ENCODE measurements at regions not wholly inside any gene's neighbourhood (a gene's known extent, or its start where the extent isn't known, plus 50 kb on each side); places are given as distances from the start of the nearest gene placed in this dataset.
A peak's percentile ranks its signal among the peaks of the same experiment; 100 is the strongest.
"Not testable (repeated sequence)": the region's sequence is repeated elsewhere in the genome, so short reads cannot be mapped to it uniquely, and the experiment has no call there.

DNA sequence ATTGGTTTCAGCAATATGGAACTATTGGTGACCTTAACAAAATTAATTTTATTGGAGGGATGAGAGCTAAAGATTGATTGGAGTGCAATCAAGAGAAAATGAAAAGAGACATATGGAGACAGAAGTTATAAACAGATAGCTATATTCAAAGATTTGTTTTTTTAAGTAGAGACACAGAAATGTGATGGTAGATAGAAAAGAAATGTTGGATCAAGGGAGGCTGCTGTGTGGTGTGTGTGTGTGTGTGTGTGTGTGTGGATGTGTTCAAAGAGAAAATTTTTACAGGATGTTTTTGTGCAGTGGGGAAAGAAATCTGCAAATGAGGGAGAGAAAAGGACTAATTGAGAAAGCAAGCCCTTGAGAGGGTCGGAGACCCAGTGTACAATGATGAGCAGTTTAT, 249.5 kb upstream of the SPHKAP start:
- in situ Hi-C loops (cut with HindIII; ENCODE audit: low sequenced_read_pairs) = no loop called here
- no peak overlapping the region for H3K4me3 ChIP-seq (ENCODE audit: low read depth, low read length)
- TF ChIP-seq, protein P1, sequence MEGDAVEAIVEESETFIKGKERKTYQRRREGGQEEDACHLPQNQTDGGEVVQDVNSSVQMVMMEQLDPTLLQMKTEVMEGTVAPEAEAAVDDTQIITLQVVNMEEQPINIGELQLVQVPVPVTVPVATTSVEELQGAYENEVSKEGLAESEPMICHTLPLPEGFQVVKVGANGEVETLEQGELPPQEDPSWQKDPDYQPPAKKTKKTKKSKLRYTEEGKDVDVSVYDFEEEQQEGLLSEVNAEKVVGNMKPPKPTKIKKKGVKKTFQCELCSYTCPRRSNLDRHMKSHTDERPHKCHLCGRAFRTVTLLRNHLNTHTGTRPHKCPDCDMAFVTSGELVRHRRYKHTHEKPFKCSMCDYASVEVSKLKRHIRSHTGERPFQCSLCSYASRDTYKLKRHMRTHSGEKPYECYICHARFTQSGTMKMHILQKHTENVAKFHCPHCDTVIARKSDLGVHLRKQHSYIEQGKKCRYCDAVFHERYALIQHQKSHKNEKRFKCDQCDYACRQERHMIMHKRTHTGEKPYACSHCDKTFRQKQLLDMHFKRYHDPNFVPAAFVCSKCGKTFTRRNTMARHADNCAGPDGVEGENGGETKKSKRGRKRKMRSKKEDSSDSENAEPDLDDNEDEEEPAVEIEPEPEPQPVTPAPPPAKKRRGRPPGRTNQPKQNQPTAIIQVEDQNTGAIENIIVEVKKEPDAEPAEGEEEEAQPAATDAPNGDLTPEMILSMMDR (IDR thresholded peaks at IDR 0.05; ENCODE audit: low read depth, low read length) = no peak
- DNase-seq (ENCODE audit: low read depth, low spot score) = no peak

DNA sequence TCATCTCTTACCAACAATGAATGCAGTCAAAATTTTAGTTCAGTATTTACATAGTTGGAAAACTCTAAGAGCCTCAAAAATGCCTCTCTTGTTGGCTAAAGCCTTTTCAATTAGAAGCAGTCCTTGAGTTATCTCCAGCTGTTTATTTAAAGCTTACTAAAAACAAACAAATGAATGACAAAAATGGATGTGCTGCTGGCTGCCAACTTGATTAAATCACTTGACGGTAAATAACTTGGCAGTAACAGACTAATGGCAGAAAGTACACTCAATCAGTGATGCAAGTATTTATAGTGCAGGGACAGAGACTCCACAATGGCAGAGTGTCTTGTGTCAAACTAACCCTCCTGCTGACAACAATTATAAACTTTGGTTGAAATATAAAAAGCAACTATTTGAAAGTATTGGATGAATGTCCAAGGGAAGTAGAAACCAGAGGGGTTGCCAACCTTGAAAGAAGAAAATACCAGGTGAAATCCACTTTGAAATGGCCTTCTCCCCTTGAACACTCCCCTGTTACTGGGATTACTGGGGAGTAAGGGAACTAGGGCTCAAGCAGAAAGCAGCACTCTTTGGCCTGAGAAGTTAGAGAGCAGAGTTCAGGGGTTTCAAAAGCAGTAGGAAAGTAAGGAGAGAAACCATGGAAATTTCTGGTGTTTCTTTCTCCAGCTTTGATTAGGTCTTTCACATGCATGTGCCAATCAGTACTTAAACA, 245.2 kb upstream of the SPHKAP start:
- H3K4me3 ChIP-seq (ENCODE audit: low read depth, low read length) = no peak overlapping the region
- no peak for DNase-seq (ENCODE audit: low read depth, low spot score)
- in situ Hi-C loops (cut with HindIII; ENCODE audit: low sequenced_read_pairs) = no loop called here
- TF ChIP-seq, protein P1 (IDR thresholded peaks at IDR 0.05; ENCODE audit: low read depth, low read length) = no peak

DNA sequence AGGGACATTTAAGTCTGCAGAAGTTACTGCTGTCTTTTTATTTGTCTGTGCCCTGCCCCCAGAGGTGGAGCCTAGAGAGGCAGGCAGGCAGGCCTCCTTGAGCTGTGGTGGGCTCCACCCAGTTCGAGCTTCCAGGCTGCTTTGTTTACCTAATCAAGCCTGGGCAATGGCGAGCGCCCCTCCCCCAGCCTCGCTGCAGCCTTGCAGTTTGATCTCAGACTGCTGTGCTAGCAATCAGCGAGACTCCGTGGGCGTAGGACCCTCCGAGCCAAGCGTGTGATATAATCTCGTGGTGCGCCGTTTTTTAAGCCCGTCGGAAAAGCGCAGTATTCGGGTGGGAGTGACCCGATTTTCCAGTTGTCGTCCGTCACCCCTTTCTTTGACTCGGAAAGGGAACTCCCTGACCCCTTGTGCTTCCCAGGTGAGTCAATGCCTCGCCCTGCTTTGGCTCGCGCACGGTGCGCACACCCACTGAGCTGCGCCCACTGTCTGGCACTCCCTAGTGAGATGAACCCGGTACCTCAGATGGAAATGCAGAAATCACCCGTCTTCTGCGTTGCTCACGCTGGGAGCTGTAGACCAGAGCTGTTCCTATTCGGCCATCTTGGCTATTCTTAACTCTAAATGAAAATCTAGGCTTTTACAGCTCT, 244.0 kb upstream of the SPHKAP start:
- in situ Hi-C loops (cut with HindIII; ENCODE audit: low sequenced_read_pairs); H3K4me3 ChIP-seq (ENCODE audit: low read depth, low read length); DNase-seq (ENCODE audit: low read depth, low spot score): not testable (repeated sequence)

DNA sequence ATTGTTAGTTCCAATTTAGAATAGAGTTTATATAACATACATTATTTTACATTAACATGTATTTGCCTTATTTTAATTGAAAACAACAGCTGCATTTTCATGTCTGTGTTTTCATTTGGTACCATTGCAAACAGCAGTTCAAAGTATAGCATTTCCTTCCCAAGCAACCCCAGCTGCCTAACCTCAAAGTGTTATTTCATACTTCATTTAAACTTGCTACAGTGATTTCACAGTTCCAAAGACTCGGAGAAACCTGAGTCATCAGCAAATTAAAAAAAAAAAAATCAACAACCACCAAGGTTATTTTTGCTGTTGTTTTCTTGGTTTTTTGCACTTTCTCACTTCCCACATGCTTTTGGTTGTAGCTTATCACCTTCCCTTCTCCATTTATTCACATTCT, 236.5 kb upstream of the SPHKAP start:
- TF ChIP-seq, protein P1 (IDR thresholded peaks at IDR 0.05; ENCODE audit: low read depth, low read length) = no peak
- in situ Hi-C loops (cut with HindIII; ENCODE audit: low sequenced_read_pairs) = no loop called here
- peak; percentile 22 for DNase-seq (ENCODE audit: low read depth, low spot score)
- H3K4me3 ChIP-seq (ENCODE audit: low read depth, low read length) = no peak overlapping the region

DNA sequence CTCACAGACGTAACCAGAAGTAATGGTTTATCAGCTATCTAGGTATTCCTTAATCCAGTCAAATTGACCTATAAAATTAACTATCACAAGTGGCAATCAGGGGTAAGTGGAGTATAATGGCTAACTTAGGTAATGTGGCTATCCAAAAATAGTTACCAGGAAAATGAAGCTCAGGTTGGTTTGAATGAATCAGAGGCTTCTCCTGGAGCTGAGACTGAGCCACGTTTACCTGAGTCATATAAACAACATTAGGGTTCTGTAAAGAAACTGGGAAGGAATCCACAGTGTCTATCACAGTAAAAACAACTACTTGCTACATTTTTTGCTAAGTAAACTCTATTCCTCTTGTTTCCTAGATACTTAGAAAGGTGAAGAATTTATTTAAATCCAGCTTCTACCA, 236.0 kb upstream of the SPHKAP start:
- H3K4me3 ChIP-seq (ENCODE audit: low read depth, low read length) = no peak overlapping the region
- DNase-seq (ENCODE audit: low read depth, low spot score) = peak; percentile 22
- TF ChIP-seq, protein P1 (IDR thresholded peaks at IDR 0.05; ENCODE audit: low read depth, low read length) = no peak

DNA sequence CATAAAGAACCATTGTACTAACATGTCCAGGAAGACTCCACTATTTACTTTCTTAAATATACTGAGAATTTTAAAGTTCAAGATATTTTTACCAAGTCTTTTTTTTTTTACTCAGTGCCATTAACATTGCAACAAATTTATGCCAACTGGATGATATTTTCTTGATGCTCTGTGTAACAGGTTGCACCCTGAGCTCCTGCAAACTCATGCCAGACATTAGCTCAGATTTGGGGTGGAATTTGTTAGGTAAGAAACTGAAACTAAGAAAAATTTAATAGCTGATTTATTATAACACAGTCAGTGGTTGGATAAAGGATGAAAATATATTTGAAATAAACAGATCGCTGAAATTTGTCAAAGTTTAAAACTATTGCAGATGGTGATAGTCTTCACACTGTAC, 228.6 kb upstream of the SPHKAP start:
- no peak overlapping the region for H3K4me3 ChIP-seq (ENCODE audit: low read depth, low read length)
- no peak for DNase-seq (ENCODE audit: low read depth, low spot score)
- in situ Hi-C loops (cut with HindIII; ENCODE audit: low sequenced_read_pairs) = no loop called here
- TF ChIP-seq, protein P1 (IDR thresholded peaks at IDR 0.05; ENCODE audit: low read depth, low read length) = no peak

More for the DNA sequence above, 236.0 kb upstream of the SPHKAP start:
- in situ Hi-C loops (cut with HindIII; ENCODE audit: low sequenced_read_pairs) = no loop called here

DNA sequence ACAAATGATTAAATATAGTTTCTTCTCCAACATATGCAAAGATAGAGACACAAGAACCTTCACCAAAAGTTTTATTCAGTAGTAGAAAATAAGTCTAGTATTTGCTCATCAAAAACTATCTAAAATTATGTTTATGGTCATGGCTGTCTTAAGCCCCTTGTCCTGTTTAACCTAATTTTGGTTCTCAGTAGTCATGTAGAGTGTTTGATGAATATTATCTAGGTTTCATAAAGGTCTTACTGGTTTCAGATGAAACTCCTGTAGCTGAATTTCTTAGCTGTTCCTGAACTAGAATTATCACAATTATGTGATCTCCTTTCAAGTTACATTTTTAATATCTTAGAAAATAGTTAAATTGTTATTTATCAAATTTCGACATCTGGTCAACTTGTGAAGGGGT, 228.0 kb upstream of the SPHKAP start:
- DNase-seq (ENCODE audit: low read depth, low spot score) = no peak
- TF ChIP-seq, protein P1 (IDR thresholded peaks at IDR 0.05; ENCODE audit: low read depth, low read length) = no peak
- in situ Hi-C loops (cut with HindIII; ENCODE audit: low sequenced_read_pairs) = no loop called here

More for the DNA sequence above, 228.0 kb upstream of the SPHKAP start:
- no peak overlapping the region for H3K4me3 ChIP-seq (ENCODE audit: low read depth, low read length)
